WTC11 (cell line): ENCODE measurements at regions not wholly inside any gene's neighbourhood (a gene's known extent, or its start where the extent isn't known, plus 50 kb on each side); places are given as distances from the start of the nearest gene placed in this dataset.

ENCODE experiments used
- CTCF ChIP-seq: fragments of 200-600 bp; IDR thresholded peaks from 2 replicates; pipeline ENCODE4 v1.8.0; 2022; ENCODE audit warnings: antibody characterized with exemption
- FOXK1 ChIP-seq: sonication (generic); formaldehyde crosslinking; IDR thresholded peaks from 2 replicates; pipeline ENCODE4 v1.8.0; 2022; ENCODE audit warnings: mild to moderate bottlenecking, moderate library complexity, missing genetic modification reagents
- FOXP1 ChIP-seq: sonication (generic); formaldehyde crosslinking; IDR thresholded peaks from 2 replicates; pipeline ENCODE4 v1.8.0; 2022; ENCODE audit warnings: missing genetic modification reagents, mild to moderate bottlenecking, moderate library complexity, borderline replicate concordance
- NR2C2 ChIP-seq: sonication (generic); formaldehyde crosslinking; IDR thresholded peaks from 2 replicates; pipeline ENCODE4 v1.8.0; 2022; ENCODE audit warnings: mild to moderate bottlenecking, missing genetic modification reagents
- TF ChIP-seq, protein P1 (sequence below): fragments of 250-450 bp; sonication (Bioruptor Pico); IDR thresholded peaks from 2 replicates; pipeline ENCODE4 v1.9.0; 2021; ENCODE audit warnings: mild to moderate bottlenecking
- TF ChIP-seq, protein P2 (sequence below): sonication (generic); formaldehyde crosslinking; IDR thresholded peaks from 2 replicates; pipeline ENCODE4 v1.8.1; 2022; ENCODE audit warnings: low read depth, missing genetic modification reagents, borderline replicate concordance
- TF ChIP-seq, protein P3 (sequence below): sonication (generic); formaldehyde crosslinking; conservative IDR thresholded peaks from 2 replicates; pipeline ENCODE4 v1.8.1; 2023; ENCODE audit warnings: mild to moderate bottlenecking, low read depth, missing genetic modification reagents, moderate library complexity

DNA sequence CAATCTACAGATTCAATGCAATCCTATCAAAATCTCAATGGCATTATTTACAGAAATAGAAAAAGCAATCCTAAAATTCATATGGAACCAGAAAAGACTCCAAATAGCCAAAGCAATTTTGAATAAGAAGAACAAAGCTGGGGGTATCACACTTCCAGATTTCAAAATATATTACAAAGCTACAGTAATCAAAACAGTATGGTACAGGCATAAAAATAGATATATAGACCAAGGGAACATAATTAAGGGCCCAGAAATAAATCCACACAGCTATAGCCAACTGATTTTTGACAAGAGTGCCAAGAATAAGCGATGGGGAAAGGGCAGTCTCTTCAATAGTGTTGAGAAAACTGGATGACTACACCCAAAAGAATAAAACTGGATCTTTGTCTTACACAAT is 251.9 kb upstream of the FOXK1 start:
- TF ChIP-seq, protein P1, sequence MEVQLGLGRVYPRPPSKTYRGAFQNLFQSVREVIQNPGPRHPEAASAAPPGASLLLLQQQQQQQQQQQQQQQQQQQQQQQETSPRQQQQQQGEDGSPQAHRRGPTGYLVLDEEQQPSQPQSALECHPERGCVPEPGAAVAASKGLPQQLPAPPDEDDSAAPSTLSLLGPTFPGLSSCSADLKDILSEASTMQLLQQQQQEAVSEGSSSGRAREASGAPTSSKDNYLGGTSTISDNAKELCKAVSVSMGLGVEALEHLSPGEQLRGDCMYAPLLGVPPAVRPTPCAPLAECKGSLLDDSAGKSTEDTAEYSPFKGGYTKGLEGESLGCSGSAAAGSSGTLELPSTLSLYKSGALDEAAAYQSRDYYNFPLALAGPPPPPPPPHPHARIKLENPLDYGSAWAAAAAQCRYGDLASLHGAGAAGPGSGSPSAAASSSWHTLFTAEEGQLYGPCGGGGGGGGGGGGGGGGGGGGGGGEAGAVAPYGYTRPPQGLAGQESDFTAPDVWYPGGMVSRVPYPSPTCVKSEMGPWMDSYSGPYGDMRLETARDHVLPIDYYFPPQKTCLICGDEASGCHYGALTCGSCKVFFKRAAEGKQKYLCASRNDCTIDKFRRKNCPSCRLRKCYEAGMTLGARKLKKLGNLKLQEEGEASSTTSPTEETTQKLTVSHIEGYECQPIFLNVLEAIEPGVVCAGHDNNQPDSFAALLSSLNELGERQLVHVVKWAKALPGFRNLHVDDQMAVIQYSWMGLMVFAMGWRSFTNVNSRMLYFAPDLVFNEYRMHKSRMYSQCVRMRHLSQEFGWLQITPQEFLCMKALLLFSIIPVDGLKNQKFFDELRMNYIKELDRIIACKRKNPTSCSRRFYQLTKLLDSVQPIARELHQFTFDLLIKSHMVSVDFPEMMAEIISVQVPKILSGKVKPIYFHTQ (CRISPR knock-in tag), result no peak
- no peak for TF ChIP-seq CTCF
- TF ChIP-seq, protein P2, sequence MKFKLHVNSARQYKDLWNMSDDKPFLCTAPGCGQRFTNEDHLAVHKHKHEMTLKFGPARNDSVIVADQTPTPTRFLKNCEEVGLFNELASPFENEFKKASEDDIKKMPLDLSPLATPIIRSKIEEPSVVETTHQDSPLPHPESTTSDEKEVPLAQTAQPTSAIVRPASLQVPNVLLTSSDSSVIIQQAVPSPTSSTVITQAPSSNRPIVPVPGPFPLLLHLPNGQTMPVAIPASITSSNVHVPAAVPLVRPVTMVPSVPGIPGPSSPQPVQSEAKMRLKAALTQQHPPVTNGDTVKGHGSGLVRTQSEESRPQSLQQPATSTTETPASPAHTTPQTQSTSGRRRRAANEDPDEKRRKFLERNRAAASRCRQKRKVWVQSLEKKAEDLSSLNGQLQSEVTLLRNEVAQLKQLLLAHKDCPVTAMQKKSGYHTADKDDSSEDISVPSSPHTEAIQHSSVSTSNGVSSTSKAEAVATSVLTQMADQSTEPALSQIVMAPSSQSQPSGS, result no peak
- no peak for TF ChIP-seq FOXK1
- TF ChIP-seq, protein P3, sequence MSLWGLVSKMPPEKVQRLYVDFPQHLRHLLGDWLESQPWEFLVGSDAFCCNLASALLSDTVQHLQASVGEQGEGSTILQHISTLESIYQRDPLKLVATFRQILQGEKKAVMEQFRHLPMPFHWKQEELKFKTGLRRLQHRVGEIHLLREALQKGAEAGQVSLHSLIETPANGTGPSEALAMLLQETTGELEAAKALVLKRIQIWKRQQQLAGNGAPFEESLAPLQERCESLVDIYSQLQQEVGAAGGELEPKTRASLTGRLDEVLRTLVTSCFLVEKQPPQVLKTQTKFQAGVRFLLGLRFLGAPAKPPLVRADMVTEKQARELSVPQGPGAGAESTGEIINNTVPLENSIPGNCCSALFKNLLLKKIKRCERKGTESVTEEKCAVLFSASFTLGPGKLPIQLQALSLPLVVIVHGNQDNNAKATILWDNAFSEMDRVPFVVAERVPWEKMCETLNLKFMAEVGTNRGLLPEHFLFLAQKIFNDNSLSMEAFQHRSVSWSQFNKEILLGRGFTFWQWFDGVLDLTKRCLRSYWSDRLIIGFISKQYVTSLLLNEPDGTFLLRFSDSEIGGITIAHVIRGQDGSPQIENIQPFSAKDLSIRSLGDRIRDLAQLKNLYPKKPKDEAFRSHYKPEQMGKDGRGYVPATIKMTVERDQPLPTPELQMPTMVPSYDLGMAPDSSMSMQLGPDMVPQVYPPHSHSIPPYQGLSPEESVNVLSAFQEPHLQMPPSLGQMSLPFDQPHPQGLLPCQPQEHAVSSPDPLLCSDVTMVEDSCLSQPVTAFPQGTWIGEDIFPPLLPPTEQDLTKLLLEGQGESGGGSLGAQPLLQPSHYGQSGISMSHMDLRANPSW (CRISPR knock-in tag), result no peak
- no peak for TF ChIP-seq NR2C2 (CRISPR knock-in tag)
- no peak for TF ChIP-seq FOXP1 (CRISPR knock-in tag)
